Keratinocyte (primary cell): ENCODE measurements at regions not wholly inside any gene's neighbourhood (a gene's known extent, or its start where the extent isn't known, plus 50 kb on each side); places are given as distances from the start of the nearest gene placed in this dataset.

Source experiments
- DNase-seq: peaks from one replicate; pipeline ENCODE4 v3.0.0-alpha.2; 2011; ENCODE audit warnings: low read depth, missing footprints, low spot score
- FAIRE-seq: peaks from 2 replicates; lab custom pipeline; 2011; peaks lifted over from hg19 to GRCh38; lab: Jason Lieb, UNC
- H2AFZ ChIP-seq: 2 replicates; pipeline ENCODE4 v1.6.0; 2012; ENCODE audit warnings: low read length, control low read depth, inconsistent platforms; ENCODE audit not compliant: control insufficient read depth
- H3K27ac ChIP-seq: 2 replicates; pipeline ENCODE4 v1.5.1; 2011; ENCODE audit warnings: low read length; ENCODE audit not compliant: control insufficient read depth, insufficient read depth
- H3K27me3 ChIP-seq: 3 replicates; pipeline ENCODE4 v1.6.0; 2011; ENCODE audit warnings: low read length; ENCODE audit not compliant: control insufficient read depth, insufficient read depth; ENCODE audit errors: extremely low read depth
- H3K36me3 ChIP-seq, 2 experiments: 2 replicates in 1 of 2; 3 replicates in 1 of 2; pipeline ENCODE4 v1.5.1; 2011; ENCODE audit warnings: low read length in 2 of 2, mild to moderate bottlenecking in 1 of 2; ENCODE audit not compliant: control insufficient read depth in 2 of 2, insufficient read depth in 2 of 2; ENCODE audit errors: extremely low read depth in 1 of 2
- H3K4me1 ChIP-seq: 3 replicates; pipeline ENCODE4 v1.5.1; 2011; ENCODE audit warnings: low read length; ENCODE audit not compliant: control insufficient read depth, insufficient read depth; ENCODE audit errors: extremely low read depth
- H3K4me2 ChIP-seq: 3 replicates; pipeline ENCODE4 v1.6.0; 2011; ENCODE audit warnings: low read depth, low read length; ENCODE audit not compliant: control insufficient read depth, insufficient read depth; ENCODE audit errors: extremely low read depth
- H3K4me3 ChIP-seq, 3 experiments: fragments of 200-600 bp in 1 of 3; sonication (generic) in 1 of 3; 2 replicates in 2 of 3; 3 replicates in 1 of 3; pipeline ENCODE4 v1.5.1; 2011 to 2016; ENCODE audit warnings: low read length in 3 of 3, mild to moderate bottlenecking in 3 of 3, control low read depth in 2 of 3, inconsistent platforms in 1 of 3, low read depth in 1 of 3, mixed read lengths in 1 of 3, mixed run types in 1 of 3, moderate library complexity in 1 of 3; ENCODE audit not compliant: control insufficient read depth in 2 of 3, insufficient read depth in 2 of 3; ENCODE audit errors: extremely low read depth in 1 of 3
- H3K79me2 ChIP-seq: 2 replicates; pipeline ENCODE4 v1.6.0; 2012; ENCODE audit warnings: low read length; ENCODE audit not compliant: control insufficient read depth, insufficient read depth
- H3K9ac ChIP-seq: 3 replicates; pipeline ENCODE4 v1.6.0; 2011; ENCODE audit warnings: low read length; ENCODE audit not compliant: control insufficient read depth, insufficient read depth; ENCODE audit errors: extremely low read depth
- H3K9me1 ChIP-seq: 3 replicates; pipeline ENCODE4 v1.6.0; 2011; ENCODE audit warnings: low read length; ENCODE audit not compliant: control insufficient read depth, insufficient read depth; ENCODE audit errors: extremely low read depth
- H3K9me3 ChIP-seq: 2 replicates; pipeline ENCODE4 v1.5.1; 2012; ENCODE audit warnings: low read depth, low read length; ENCODE audit not compliant: control insufficient read depth
- H4K20me1 ChIP-seq: 3 replicates; pipeline ENCODE4 v1.6.0; 2011; ENCODE audit warnings: low read length; ENCODE audit not compliant: control insufficient read depth, insufficient read depth; ENCODE audit errors: extremely low read depth
- CTCF ChIP-seq, 3 experiments: IDR thresholded peaks in 1 of 3; conservative IDR thresholded peaks in 1 of 3; optimal IDR thresholded peaks in 1 of 3; 2 replicates in 2 of 3; 3 replicates in 1 of 3; pipeline versions ENCODE3 to v1.5.1; 2011; ENCODE audit warnings: low read length in 3 of 3, mild to moderate bottlenecking in 3 of 3, moderate library complexity in 2 of 3, control low read depth in 1 of 3, inconsistent platforms in 1 of 3; ENCODE audit not compliant: insufficient read depth in 2 of 3; ENCODE audit errors: extremely low read depth in 1 of 3
- EZH2 ChIP-seq: IDR thresholded peaks from one replicate; pipeline ENCODE4 v1.6.1; 2012; ENCODE audit warnings: inconsistent platforms, mild to moderate bottlenecking, low read length, moderate library complexity
- dilution Hi-C: fragments of 300-500 bp; cut with MboI; formaldehyde crosslinking; loops from one replicate; pipeline ENCODE4 v1.7.0; 2020; ENCODE audit warnings: low sequenced_read_pairs; ENCODE audit not compliant: extremely low pct_ligation_motif_present

GRCh38 chr18:39053571-39053970 lies 1488.0 kb upstream of the CELF4 start:
- H3K27me3 ChIP-seq = peaks cover 8% of the 10 kb centered on the region
- no peaks in the 10 kb centered on the region for H3K36me3 ChIP-seq
- no peaks in the 10 kb centered on the region for H3K9me3 ChIP-seq
- FAIRE-seq (no peak), DNase-seq (no peak)
- H2AFZ ChIP-seq = no peak overlapping the region
- dilution Hi-C loops = no loop called here
- H3K4me3 ChIP-seq = no peak overlapping the region
- H3K4me2 ChIP-seq = no peak overlapping the region
- no peaks in the 10 kb centered on the region for H4K20me1 ChIP-seq
- TF ChIP-seq CTCF (optimal IDR thresholded peaks at IDR 0.05 in 1 of 3, IDR thresholded peaks at IDR 0.05 in 1 of 3, conservative IDR thresholded peaks at IDR 0.05 in 1 of 3; ENCODE audit: extremely low read depth in 1 of 3, insufficient read depth in 2 of 3, low read length in 3 of 3) (no peak), EZH2 (no peak)
- H3K27ac ChIP-seq = no peak overlapping the region
- peaks cover 14% of the 10 kb centered on the region for H3K4me1 ChIP-seq
- no peaks in the 10 kb centered on the region for H3K9me1 ChIP-seq
- H3K9ac ChIP-seq = no peak overlapping the region
- H3K79me2 ChIP-seq = no peaks in the 10 kb centered on the region

GRCh38 chr18:39051013-39051412 lies 1485.4 kb upstream of the CELF4 start:
- H3K27ac ChIP-seq = no peak overlapping the region
- dilution Hi-C loops = no loop called here
- no peaks in the 10 kb centered on the region for H3K36me3 ChIP-seq
- H4K20me1 ChIP-seq = no peaks in the 10 kb centered on the region
- FAIRE-seq = no peak
- peak; percentile 7 for DNase-seq
- H3K79me2 ChIP-seq = no peaks in the 10 kb centered on the region
- H2AFZ ChIP-seq = no peak overlapping the region
- H3K9ac ChIP-seq = no peak overlapping the region
- H3K27me3 ChIP-seq = peaks cover 8% of the 10 kb centered on the region
- H3K4me3 ChIP-seq = no peak overlapping the region
- H3K4me1 ChIP-seq = no peaks in the 10 kb centered on the region
- H3K9me1 ChIP-seq = no peaks in the 10 kb centered on the region
- TF ChIP-seq CTCF (optimal IDR thresholded peaks at IDR 0.05 in 1 of 3, IDR thresholded peaks at IDR 0.05 in 1 of 3, conservative IDR thresholded peaks at IDR 0.05 in 1 of 3; ENCODE audit: extremely low read depth in 1 of 3, insufficient read depth in 2 of 3, low read length in 3 of 3) (no peak), EZH2 (no peak)
- H3K9me3 ChIP-seq = no peaks in the 10 kb centered on the region
- H3K4me2 ChIP-seq = no peak overlapping the region
